ENCODE measurements at regions not wholly inside any gene's neighbourhood (a gene's known extent, or its start where the extent isn't known, plus 50 kb on each side); places are given as distances from the start of the nearest gene placed in this dataset.

DNA sequence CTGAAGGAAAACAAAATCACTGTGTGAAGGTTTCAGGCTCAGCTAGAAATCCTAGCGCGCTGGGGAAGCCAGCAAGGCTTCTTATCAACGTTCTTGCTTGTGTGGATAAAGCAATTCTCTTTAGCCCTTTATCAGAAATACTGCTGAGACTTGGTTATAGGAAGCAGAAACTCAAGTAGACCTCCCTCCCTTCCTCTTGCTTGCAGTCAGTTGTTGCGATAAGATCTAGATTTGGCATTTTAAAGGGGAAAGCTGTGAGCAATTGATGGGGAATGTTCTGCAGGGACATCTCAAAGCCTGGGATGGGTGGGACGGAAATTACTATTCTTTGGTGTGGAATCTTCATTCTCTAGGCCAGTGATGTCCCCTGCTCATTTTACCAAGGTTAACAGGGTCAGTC lies 76.4 kb upstream of the ANO4 start:
- no peak overlapping the region for H3K27ac ChIP-seq (ENCODE audit: low read length)
- no peak overlapping the region for H2AFZ ChIP-seq (ENCODE audit: low read depth, low read length)
- H3K9ac ChIP-seq (ENCODE audit: low read depth, low read length): no peak overlapping the region
- no peaks in the 10 kb centered on the region for H3K79me2 ChIP-seq (ENCODE audit: insufficient read depth, low read length)
- DNase-seq (no peak), ATAC-seq (ENCODE audit: insufficient read depth, low read depth) (no peak)
- TF ChIP-seq, protein P1, sequence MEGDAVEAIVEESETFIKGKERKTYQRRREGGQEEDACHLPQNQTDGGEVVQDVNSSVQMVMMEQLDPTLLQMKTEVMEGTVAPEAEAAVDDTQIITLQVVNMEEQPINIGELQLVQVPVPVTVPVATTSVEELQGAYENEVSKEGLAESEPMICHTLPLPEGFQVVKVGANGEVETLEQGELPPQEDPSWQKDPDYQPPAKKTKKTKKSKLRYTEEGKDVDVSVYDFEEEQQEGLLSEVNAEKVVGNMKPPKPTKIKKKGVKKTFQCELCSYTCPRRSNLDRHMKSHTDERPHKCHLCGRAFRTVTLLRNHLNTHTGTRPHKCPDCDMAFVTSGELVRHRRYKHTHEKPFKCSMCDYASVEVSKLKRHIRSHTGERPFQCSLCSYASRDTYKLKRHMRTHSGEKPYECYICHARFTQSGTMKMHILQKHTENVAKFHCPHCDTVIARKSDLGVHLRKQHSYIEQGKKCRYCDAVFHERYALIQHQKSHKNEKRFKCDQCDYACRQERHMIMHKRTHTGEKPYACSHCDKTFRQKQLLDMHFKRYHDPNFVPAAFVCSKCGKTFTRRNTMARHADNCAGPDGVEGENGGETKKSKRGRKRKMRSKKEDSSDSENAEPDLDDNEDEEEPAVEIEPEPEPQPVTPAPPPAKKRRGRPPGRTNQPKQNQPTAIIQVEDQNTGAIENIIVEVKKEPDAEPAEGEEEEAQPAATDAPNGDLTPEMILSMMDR (IDR thresholded peaks at IDR 0.05; ENCODE audit: borderline replicate concordance, extremely low read depth, low read length, poor library complexity, severe bottlenecking): no peak
- TF ChIP-seq EZH2 (IDR thresholded peaks at IDR 0.05; ENCODE audit: borderline replicate concordance, low read depth, low read length, severe bottlenecking): no peak
- no peaks in the 10 kb centered on the region for H3K9me3 ChIP-seq (ENCODE audit: insufficient read depth, low read length, severe bottlenecking)
- H3K27me3 ChIP-seq (ENCODE audit: insufficient read depth, low read length, poor library complexity): no peaks in the 10 kb centered on the region
- no peak overlapping the region for H3K4me2 ChIP-seq (ENCODE audit: insufficient read depth, low read length)
- H4K20me1 ChIP-seq (ENCODE audit: insufficient read depth, low read length): no peaks in the 10 kb centered on the region
- no peak overlapping the region for H3K4me3 ChIP-seq (ENCODE audit: low read depth in 1 of 2, low read length in 2 of 2)
- no peaks in the 10 kb centered on the region for H3K36me3 ChIP-seq (ENCODE audit: insufficient read depth, low read length)
- H3K4me1 ChIP-seq (ENCODE audit: insufficient read depth, low read length): no peaks in the 10 kb centered on the region

- Histone ChIP-seq H3K27ac (ENCODE audit: low read length) (no peak overlapping the region), H4K20me1 (ENCODE audit: insufficient read depth, low read length) (no peaks in the 10 kb centered on the region), H2AFZ (ENCODE audit: low read depth, low read length) (no peak overlapping the region), H3K36me3 (ENCODE audit: insufficient read depth, low read length) (no peaks in the 10 kb centered on the region), H3K4me1 (ENCODE audit: insufficient read depth, low read length) (no peaks in the 10 kb centered on the region), H3K4me3 (ENCODE audit: low read depth in 1 of 2, low read length in 2 of 2) (no peak overlapping the region), H3K79me2 (ENCODE audit: insufficient read depth, low read length) (no peaks in the 10 kb centered on the region), H3K27me3 (ENCODE audit: insufficient read depth, low read length, poor library complexity) (no peaks in the 10 kb centered on the region), H3K9me3 (ENCODE audit: insufficient read depth, low read length, severe bottlenecking) (no peaks in the 10 kb centered on the region), H3K4me2 (ENCODE audit: insufficient read depth, low read length) (no peak overlapping the region), H3K9ac (ENCODE audit: low read depth, low read length) (no peak overlapping the region)
- TF ChIP-seq, protein P1 (IDR thresholded peaks at IDR 0.05; ENCODE audit: borderline replicate concordance, extremely low read depth, low read length, poor library complexity, severe bottlenecking): no peak
- no peak for TF ChIP-seq EZH2 (IDR thresholded peaks at IDR 0.05; ENCODE audit: borderline replicate concordance, low read depth, low read length, severe bottlenecking)
- ATAC-seq (ENCODE audit: insufficient read depth, low read depth) (no peak), DNase-seq (no peak)
Observed at GRCh38 chr12:100720016-100720654, 74.4 kb upstream of the ANO4 start.

- H3K36me3 ChIP-seq (ENCODE audit: insufficient read depth, low read length): no peaks in the 10 kb centered on the region
- H3K4me2 ChIP-seq (ENCODE audit: insufficient read depth, low read length): no peak overlapping the region
- H3K4me3 ChIP-seq (ENCODE audit: low read depth in 1 of 2, low read length in 2 of 2): no peak overlapping the region
- DNase-seq: no peak
- H3K27me3 ChIP-seq (ENCODE audit: insufficient read depth, low read length, poor library complexity): no peaks in the 10 kb centered on the region
- no peak for TF ChIP-seq EZH2 (IDR thresholded peaks at IDR 0.05; ENCODE audit: borderline replicate concordance, low read depth, low read length, severe bottlenecking)
- TF ChIP-seq, protein P1 (IDR thresholded peaks at IDR 0.05; ENCODE audit: borderline replicate concordance, extremely low read depth, low read length, poor library complexity, severe bottlenecking): no peak
- H3K79me2 ChIP-seq (ENCODE audit: insufficient read depth, low read length): no peaks in the 10 kb centered on the region
- no peak overlapping the region for H3K27ac ChIP-seq (ENCODE audit: low read length)
- H4K20me1 ChIP-seq (ENCODE audit: insufficient read depth, low read length): no peaks in the 10 kb centered on the region
- no peak overlapping the region for H3K9ac ChIP-seq (ENCODE audit: low read depth, low read length)
- ATAC-seq (ENCODE audit: insufficient read depth, low read depth): no peak
- H3K9me3 ChIP-seq (ENCODE audit: insufficient read depth, low read length, severe bottlenecking): no peaks in the 10 kb centered on the region
- H2AFZ ChIP-seq (ENCODE audit: low read depth, low read length): no peak overlapping the region
- no peaks in the 10 kb centered on the region for H3K4me1 ChIP-seq (ENCODE audit: insufficient read depth, low read length)
Observed at GRCh38 chr12:100721169-100721568, 73.4 kb upstream of the ANO4 start.
